Mesenchymal stem cell (in vitro differentiated cells and primary cell): ENCODE measurements at regions not wholly inside any gene's neighbourhood (a gene's known extent, or its start where the extent isn't known, plus 50 kb on each side); places are given as distances from the start of the nearest gene placed in this dataset.

ENCODE experiments used
- DNase-seq: peaks from one replicate; pipeline ENCODE4 v3.0.0-alpha.2; 2013
- H2AFZ ChIP-seq: one replicate; pipeline ENCODE4 v1.6.1; 2013; ENCODE audit warnings: low read depth, mild to moderate bottlenecking, control low read depth, inconsistent platforms, low read length, moderate library complexity
- H2AK5ac ChIP-seq: 2 replicates; pipeline ENCODE4 v1.6.1; 2013; ENCODE audit warnings: low read length, moderate library complexity, mild to moderate bottlenecking, inconsistent platforms; ENCODE audit not compliant: severe bottlenecking
- H2BK120ac ChIP-seq: one replicate; pipeline ENCODE4 v1.6.1; 2013; ENCODE audit warnings: low read depth, mild to moderate bottlenecking, inconsistent platforms, low read length, moderate library complexity
- H2BK12ac ChIP-seq, 2 experiments: one replicate each; pipeline ENCODE4 v1.6.1; 2013; ENCODE audit warnings: inconsistent platforms in 2 of 2, low read length in 2 of 2, mild to moderate bottlenecking in 2 of 2, moderate library complexity in 2 of 2, control low read depth in 1 of 2
- H2BK15ac ChIP-seq: one replicate; pipeline ENCODE4 v1.6.1; 2013; ENCODE audit warnings: mild to moderate bottlenecking, low read depth, inconsistent platforms; ENCODE audit not compliant: poor library complexity, severe bottlenecking
- H2BK5ac ChIP-seq: 2 replicates; pipeline ENCODE4 v1.6.1; 2013; ENCODE audit warnings: low read depth, mild to moderate bottlenecking, low read length, control low read depth, inconsistent platforms; ENCODE audit not compliant: poor library complexity, severe bottlenecking
- H3K14ac ChIP-seq, 2 experiments: one replicate each; pipeline ENCODE4 v1.6.1; 2013; ENCODE audit warnings: inconsistent platforms in 2 of 2, low read length in 2 of 2, control low read depth in 1 of 2, mild to moderate bottlenecking in 1 of 2, moderate library complexity in 1 of 2
- H3K18ac ChIP-seq, 2 experiments: one replicate each; pipeline ENCODE4 v1.6.1; 2013; ENCODE audit warnings: inconsistent platforms in 2 of 2, low read length in 2 of 2, control low read depth in 1 of 2, low read depth in 1 of 2, mild to moderate bottlenecking in 1 of 2
- H3K23ac ChIP-seq, 2 experiments: one replicate each; pipeline ENCODE4 v1.6.1; 2013; ENCODE audit warnings: inconsistent platforms in 2 of 2, low read length in 2 of 2, mild to moderate bottlenecking in 2 of 2, moderate library complexity in 2 of 2, control low read depth in 1 of 2
- H3K27ac ChIP-seq: 2 replicates; pipeline ENCODE4 v1.5.1; 2013; ENCODE audit warnings: mild to moderate bottlenecking, moderate library complexity, low read length, control low read depth, inconsistent platforms; ENCODE audit not compliant: poor library complexity, severe bottlenecking
- H3K27me3 ChIP-seq, 2 experiments: 2 replicates each; pipeline versions ENCODE4 v1.6.1 to v1.7.0; 2013; ENCODE audit warnings: low read length in 2 of 2, mild to moderate bottlenecking in 2 of 2, moderate library complexity in 2 of 2, control low read depth in 1 of 2, inconsistent platforms in 1 of 2; ENCODE audit not compliant: control insufficient read depth in 1 of 2, insufficient read depth in 1 of 2
- H3K36me3 ChIP-seq, 2 experiments: 2 replicates each; pipeline versions ENCODE4 v1.6.1 to v1.7.0; 2013; ENCODE audit warnings: low read length in 2 of 2, control low read depth in 1 of 2, inconsistent platforms in 1 of 2, low read depth in 1 of 2, mild to moderate bottlenecking in 1 of 2; ENCODE audit not compliant: insufficient read depth in 2 of 2, control insufficient read depth in 1 of 2
- H3K4ac ChIP-seq, 2 experiments: one replicate each; pipeline ENCODE4 v1.6.1; 2013; ENCODE audit warnings: inconsistent platforms in 2 of 2, low read length in 2 of 2, mild to moderate bottlenecking in 2 of 2, moderate library complexity in 2 of 2, control low read depth in 1 of 2, low read depth in 1 of 2
- H3K4me1 ChIP-seq: 2 replicates; pipeline ENCODE4 v1.6.1; 2013; ENCODE audit warnings: low read depth, low read length, control low read depth; ENCODE audit not compliant: control insufficient read depth, insufficient read depth
- H3K4me2 ChIP-seq: 2 replicates; pipeline ENCODE4 v1.6.1; 2013; ENCODE audit warnings: low read length, mild to moderate bottlenecking, inconsistent platforms; ENCODE audit not compliant: poor library complexity, severe bottlenecking
- H3K4me3 ChIP-seq, 2 experiments: 2 replicates each; pipeline versions ENCODE4 v1.5.1 to v1.7.0; 2013; ENCODE audit warnings: low read length in 2 of 2, mild to moderate bottlenecking in 2 of 2, control low read depth in 1 of 2, low read depth in 1 of 2; ENCODE audit not compliant: insufficient read depth in 1 of 2
- H3K79me1 ChIP-seq: replicated peaks from 2 replicates; pipeline ENCODE4 v1.6.1; 2013; ENCODE audit warnings: mild to moderate bottlenecking, control low read depth, low read length, inconsistent platforms; ENCODE audit not compliant: poor library complexity, severe bottlenecking
- H3K9ac ChIP-seq: 2 replicates; pipeline ENCODE4 v1.7.0; 2013; ENCODE audit warnings: mild to moderate bottlenecking, low read length, moderate library complexity
- H3K9me3 ChIP-seq: 2 replicates; pipeline ENCODE4 v1.7.0; 2013; ENCODE audit warnings: mild to moderate bottlenecking, low read length; ENCODE audit not compliant: control insufficient read depth
- H4K8ac ChIP-seq: one replicate; pipeline ENCODE4 v1.6.1; 2013; ENCODE audit warnings: inconsistent platforms, mild to moderate bottlenecking, low read length, moderate library complexity
- H4K91ac ChIP-seq: one replicate; pipeline ENCODE4 v1.6.1; 2013; ENCODE audit warnings: mild to moderate bottlenecking, low read length, inconsistent platforms
- WGBS: methylation state at CpG from one replicate; pipeline ENCODE4 v1.1.7; 2013; ENCODE audit warnings: mixed read lengths; 5-methylcytosine and 5-hydroxymethylcytosine counted together

DNA sequence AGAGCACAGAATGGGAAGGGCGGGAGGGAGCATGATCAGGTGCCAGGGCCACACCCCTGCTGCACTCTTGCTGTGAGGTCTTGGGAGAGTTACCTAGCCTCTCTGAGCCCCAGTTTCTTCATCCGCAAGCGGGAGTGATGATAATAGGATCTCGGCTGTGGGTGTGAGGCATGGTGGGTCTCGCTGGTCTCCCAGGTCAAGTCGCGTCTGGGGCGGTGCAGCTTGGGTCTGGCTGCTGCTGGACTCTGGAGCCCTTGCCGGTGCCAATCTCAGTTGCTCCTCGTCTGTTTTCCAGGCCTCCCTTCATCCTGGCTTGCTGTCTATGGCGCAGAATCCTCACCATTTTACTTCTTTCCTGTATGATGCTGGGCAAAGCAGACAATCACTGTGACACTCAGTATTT is 130.3 kb upstream of the RAB12 start:
- no peaks in the 10 kb centered on the region for H3K36me3 ChIP-seq

DNA sequence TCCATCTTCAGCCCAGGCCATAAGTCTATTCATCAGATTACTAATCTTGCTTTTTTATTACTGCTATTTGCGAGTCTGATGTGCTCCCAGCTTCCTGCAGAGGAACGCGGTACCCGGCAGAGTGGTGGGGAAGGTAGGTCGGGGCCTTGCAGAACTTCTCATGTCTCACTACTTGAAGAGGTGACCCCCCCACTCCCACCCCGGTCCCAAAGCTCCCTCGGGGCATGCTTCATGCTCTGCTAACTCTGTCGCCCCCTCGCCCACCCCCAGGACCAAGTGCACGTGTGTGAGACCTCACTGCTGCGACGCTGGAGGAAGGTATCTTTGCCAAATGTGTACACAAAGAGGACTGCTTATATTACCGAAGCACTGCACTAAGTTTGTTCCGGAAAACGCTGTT is 129.4 kb upstream of the RAB12 start:
- no peak for DNase-seq
- Histone ChIP-seq H2AK5ac (no peak overlapping the region), H3K27me3 (peaks cover 39 to 57% of the 10 kb centered on the region in 2 experiments), H3K18ac (no peak overlapping the region), H3K9ac (no peak overlapping the region), H3K27ac (no peak overlapping the region), H3K9me3 (no peaks in the 10 kb centered on the region), H3K14ac (no peak overlapping the region), H2BK12ac (no peak overlapping the region), H3K4me1 (no peaks in the 10 kb centered on the region), H3K4me2 (no peak overlapping the region), H2BK120ac (no peak overlapping the region), H3K23ac (no peak overlapping the region), H3K4ac (no peak overlapping the region), H3K4me3 (no peak overlapping the region), H3K79me1 (no peaks in the 10 kb centered on the region), H2AFZ (no peak overlapping the region), H3K36me3 (no peaks in the 10 kb centered on the region), H4K8ac (no peak overlapping the region), H2BK5ac (no peak overlapping the region), H2BK15ac (no peak overlapping the region), H4K91ac (no peak overlapping the region)
- WGBS = 86% methylated on average over 15 of the region's 15 CpGs

More for the DNA sequence above, 130.3 kb upstream of the RAB12 start:
- WGBS = 83% methylated on average over 10 of the region's 11 CpGs
- no peak overlapping the region for H2BK15ac ChIP-seq
- H3K14ac ChIP-seq = no peak overlapping the region
- H3K18ac ChIP-seq = no peak overlapping the region
- no peak overlapping the region for H3K4ac ChIP-seq
- H2BK5ac ChIP-seq = no peak overlapping the region
- H3K9ac ChIP-seq = no peak overlapping the region
- no peaks in the 10 kb centered on the region for H3K79me1 ChIP-seq
- H3K4me2 ChIP-seq = no peak overlapping the region
- no peak overlapping the region for H3K27ac ChIP-seq
- H3K9me3 ChIP-seq = no peaks in the 10 kb centered on the region
- H3K4me1 ChIP-seq = no peaks in the 10 kb centered on the region
- no peak overlapping the region for H2AFZ ChIP-seq
- no peak for DNase-seq
- no peak overlapping the region for H2BK12ac ChIP-seq
- H3K27me3 ChIP-seq = peaks cover 42 to 53% of the 10 kb centered on the region in 2 experiments
- no peak overlapping the region for H4K91ac ChIP-seq
- H3K23ac ChIP-seq = no peak overlapping the region
- no peak overlapping the region for H2BK120ac ChIP-seq
- no peak overlapping the region for H2AK5ac ChIP-seq
- H4K8ac ChIP-seq = no peak overlapping the region
- no peak overlapping the region for H3K4me3 ChIP-seq

DNA sequence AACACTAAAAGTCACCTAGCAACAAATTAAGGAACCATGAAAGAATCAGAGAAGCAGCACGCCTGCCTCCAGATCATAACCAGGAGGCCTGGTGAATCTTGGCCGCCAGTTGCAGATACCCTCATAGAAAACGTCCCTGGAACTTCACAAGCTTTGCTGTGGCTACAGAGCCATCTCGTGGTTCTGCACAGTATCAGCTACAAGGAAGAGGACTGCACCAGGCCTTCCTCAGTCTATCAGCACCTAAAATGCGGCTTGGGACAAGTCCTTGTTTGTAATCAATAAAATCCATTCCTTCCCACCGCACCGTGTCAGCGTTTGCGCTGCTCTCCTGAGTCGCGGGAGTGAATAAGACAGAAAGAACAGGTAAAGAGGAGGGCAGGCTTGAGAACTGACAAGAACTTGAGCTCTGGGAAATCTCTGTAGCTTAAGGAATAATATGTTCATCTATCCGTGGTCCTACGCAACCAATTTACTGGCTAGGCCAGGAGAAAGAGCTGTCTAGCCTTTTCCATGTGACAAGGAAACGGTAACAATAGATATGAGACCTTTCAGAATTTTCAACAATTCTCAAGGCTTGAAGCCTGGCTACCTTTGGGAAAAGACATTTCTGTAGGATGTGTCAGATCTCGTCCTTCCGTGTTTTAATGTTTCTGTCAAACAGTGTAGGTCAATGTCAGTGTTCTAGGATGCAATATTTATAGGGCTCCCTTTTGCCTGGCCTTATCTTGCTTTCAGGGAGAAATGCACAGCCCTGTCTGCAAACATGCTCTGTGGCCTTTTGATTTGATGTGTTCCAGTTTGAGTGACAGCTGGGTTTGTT is 128.5 kb upstream of the RAB12 start:
- H3K36me3 ChIP-seq = no peaks in the 10 kb centered on the region
- DNase-seq = peak; percentile 55
- no peak overlapping the region for H2BK12ac ChIP-seq
- H3K9ac ChIP-seq = no peak overlapping the region
- no peak overlapping the region for H4K8ac ChIP-seq
- no peak overlapping the region for H3K4me3 ChIP-seq
- no peak overlapping the region for H2AFZ ChIP-seq
- H3K27ac ChIP-seq = no peak overlapping the region
- peaks cover 39 to 57% of the 10 kb centered on the region in 2 experiments for H3K27me3 ChIP-seq
- no peak overlapping the region for H2BK15ac ChIP-seq
- peak overlapping the region in 1 of 2 experiments; percentile 43 for H3K23ac ChIP-seq
- H2BK5ac ChIP-seq = no peak overlapping the region
- WGBS = 68% methylated on average over 16 of the region's 16 CpGs
- H3K9me3 ChIP-seq = no peaks in the 10 kb centered on the region
- no peak overlapping the region for H3K4ac ChIP-seq
- H3K4me1 ChIP-seq = no peaks in the 10 kb centered on the region
- no peak overlapping the region for H4K91ac ChIP-seq
- no peak overlapping the region for H3K14ac ChIP-seq
- H3K18ac ChIP-seq = no peak overlapping the region
- H2AK5ac ChIP-seq = no peak overlapping the region
- H3K79me1 ChIP-seq = no peaks in the 10 kb centered on the region
- no peak overlapping the region for H2BK120ac ChIP-seq
- H3K4me2 ChIP-seq = no peak overlapping the region

DNA sequence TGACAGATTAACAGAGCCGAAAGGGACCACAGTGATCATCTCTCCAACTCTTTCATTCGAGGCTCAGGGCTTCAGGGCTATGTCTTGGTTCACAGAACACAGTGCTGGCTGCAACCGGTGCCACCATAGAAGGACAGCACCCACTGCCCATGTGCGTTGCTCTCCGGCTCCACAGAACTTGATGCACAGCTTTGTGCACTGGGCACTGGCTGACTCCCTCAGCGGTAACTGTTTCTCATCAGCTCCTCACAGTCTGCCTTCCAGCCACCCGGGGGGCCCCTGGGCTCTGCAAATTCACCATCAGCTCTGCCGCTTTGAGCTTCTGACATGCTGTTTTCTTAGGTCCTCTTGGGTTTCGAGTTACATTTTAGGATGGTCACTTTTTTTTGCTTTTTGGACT is 124.3 kb upstream of the RAB12 start:
- Histone ChIP-seq H2AFZ (no peak overlapping the region), H2BK12ac (no peak overlapping the region), H3K4me3 (no peak overlapping the region), H3K36me3 (no peaks in the 10 kb centered on the region), H3K4ac (no peak overlapping the region), H3K23ac (no peak overlapping the region), H3K14ac (no peak overlapping the region), H3K79me1 (no peaks in the 10 kb centered on the region), H3K18ac (no peak overlapping the region), H4K91ac (no peak overlapping the region), H3K9ac (no peak overlapping the region), H2BK120ac (no peak overlapping the region), H2BK15ac (no peak overlapping the region), H3K27ac (no peak overlapping the region), H3K9me3 (no peaks in the 10 kb centered on the region), H3K27me3 (peaks cover 17 to 36% of the 10 kb centered on the region in 2 experiments), H3K4me2 (no peak overlapping the region), H2AK5ac (no peak overlapping the region), H2BK5ac (no peak overlapping the region), H4K8ac (no peak overlapping the region), H3K4me1 (no peaks in the 10 kb centered on the region)
- 88% methylated on average over 9 of the region's 9 CpGs for WGBS
- no peak for DNase-seq
